Esophagus squamous epithelium (tissue), 4 donors: ENCODE measurements at regions not wholly inside any gene's neighbourhood (a gene's known extent, or its start where the extent isn't known, plus 50 kb on each side); places are given as distances from the start of the nearest gene placed in this dataset.

Source experiments
- CTCF ChIP-seq, 6 experiments: fragments of 450-650 bp in 4 of 6; fragments of 200-600 bp in 2 of 6; sonication (generic) in 2 of 6; IDR thresholded peaks; one replicate each; pipeline ENCODE4 v1.5.1; 2016 to 2019; ENCODE audit warnings: antibody characterized with exemption in 6 of 6, mild to moderate bottlenecking in 4 of 6, moderate library complexity in 4 of 6
- POLR2A ChIP-seq, 4 donors: fragments of 450-650 bp; IDR thresholded peaks; one replicate each; pipeline ENCODE4 v1.6.1; 2017; ENCODE audit warnings: antibody characterized with exemption in 4 of 4, mild to moderate bottlenecking in 4 of 4, moderate library complexity in 3 of 4

GRCh38 chr2:236852977-236853374 is 232.7 kb upstream of the COPS8 start:
- TF ChIP-seq CTCF (IDR thresholded peaks at IDR 0.05), result no peak
- no peak for TF ChIP-seq POLR2A (IDR thresholded peaks at IDR 0.05)
